ENCODE measurements at regions not wholly inside any gene's neighbourhood (a gene's known extent, or its start where the extent isn't known, plus 50 kb on each side); places are given as distances from the start of the nearest gene placed in this dataset.

GRCh38 chr2:42872721-42873120, 80.3 kb upstream of the HAAO start:
- TF ChIP-seq CTCF (IDR thresholded peaks at IDR 0.05), result no peak
- no peak for TF ChIP-seq POLR2A (IDR thresholded peaks at IDR 0.05)

Measured in tibial nerve (tissue), 3 donors.